ENCODE measurements at regions not wholly inside any gene's neighbourhood (a gene's known extent, or its start where the extent isn't known, plus 50 kb on each side); places are given as distances from the start of the nearest gene placed in this dataset.

DNA sequence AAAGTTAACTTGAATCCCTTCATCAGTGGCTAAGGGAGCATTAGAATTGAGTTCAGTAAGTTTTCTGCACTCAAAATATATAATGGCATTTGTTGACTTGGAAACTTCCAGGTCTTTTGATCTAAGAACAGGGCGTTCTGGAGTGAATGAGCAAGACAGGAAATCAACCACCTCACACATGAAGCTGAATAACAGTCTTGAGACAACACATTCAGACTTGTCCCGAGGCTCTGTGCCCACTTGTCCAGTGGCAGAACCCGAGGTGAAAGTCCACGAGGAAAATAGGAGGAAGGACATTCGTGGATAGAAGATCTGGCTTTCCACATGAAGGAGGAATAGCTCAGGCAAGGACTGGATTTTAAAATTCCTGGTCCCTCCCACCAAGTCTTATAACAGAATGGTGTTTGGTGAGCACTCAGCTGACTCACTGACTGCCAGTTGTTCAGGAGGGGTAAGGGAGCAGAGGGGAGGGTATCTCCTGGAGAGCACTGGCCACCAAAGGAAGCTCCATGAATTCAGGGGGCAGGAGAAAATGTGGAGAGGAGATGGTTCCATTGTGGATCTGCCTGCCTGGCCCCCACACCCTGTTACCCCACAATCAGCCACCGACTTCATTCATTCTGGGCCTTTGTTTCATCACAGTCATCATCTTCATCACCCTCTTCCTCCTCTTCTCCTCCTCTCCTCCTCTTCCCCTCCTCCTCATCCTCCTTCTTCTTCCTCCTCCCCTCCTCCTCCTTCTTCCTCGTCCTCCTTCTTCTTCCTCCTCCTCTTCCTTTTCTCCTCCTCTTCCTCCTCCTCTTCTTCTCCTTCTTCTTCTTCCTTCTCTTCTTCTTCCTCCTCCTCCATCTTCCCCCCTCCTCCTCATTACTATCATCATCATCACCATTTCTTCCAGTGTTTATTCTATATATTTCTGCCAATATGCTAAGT, 620.1 kb downstream of the MED13L start:
- TF ChIP-seq, protein P1, sequence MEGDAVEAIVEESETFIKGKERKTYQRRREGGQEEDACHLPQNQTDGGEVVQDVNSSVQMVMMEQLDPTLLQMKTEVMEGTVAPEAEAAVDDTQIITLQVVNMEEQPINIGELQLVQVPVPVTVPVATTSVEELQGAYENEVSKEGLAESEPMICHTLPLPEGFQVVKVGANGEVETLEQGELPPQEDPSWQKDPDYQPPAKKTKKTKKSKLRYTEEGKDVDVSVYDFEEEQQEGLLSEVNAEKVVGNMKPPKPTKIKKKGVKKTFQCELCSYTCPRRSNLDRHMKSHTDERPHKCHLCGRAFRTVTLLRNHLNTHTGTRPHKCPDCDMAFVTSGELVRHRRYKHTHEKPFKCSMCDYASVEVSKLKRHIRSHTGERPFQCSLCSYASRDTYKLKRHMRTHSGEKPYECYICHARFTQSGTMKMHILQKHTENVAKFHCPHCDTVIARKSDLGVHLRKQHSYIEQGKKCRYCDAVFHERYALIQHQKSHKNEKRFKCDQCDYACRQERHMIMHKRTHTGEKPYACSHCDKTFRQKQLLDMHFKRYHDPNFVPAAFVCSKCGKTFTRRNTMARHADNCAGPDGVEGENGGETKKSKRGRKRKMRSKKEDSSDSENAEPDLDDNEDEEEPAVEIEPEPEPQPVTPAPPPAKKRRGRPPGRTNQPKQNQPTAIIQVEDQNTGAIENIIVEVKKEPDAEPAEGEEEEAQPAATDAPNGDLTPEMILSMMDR (conservative IDR thresholded peaks at IDR 0.05) = no peak
- H3K27ac ChIP-seq = no peak overlapping the region

GRCh38 chr12:115650026-115650425, 627.5 kb downstream of the MED13L start:
- no peak overlapping the region for H3K27ac ChIP-seq
- TF ChIP-seq, protein P1 (conservative IDR thresholded peaks at IDR 0.05) = no peak

GRCh38 chr12:115648463-115648862, 629.0 kb downstream of the MED13L start:
- TF ChIP-seq, protein P1 (conservative IDR thresholded peaks at IDR 0.05) = no peak
- no peak overlapping the region for H3K27ac ChIP-seq

DNA sequence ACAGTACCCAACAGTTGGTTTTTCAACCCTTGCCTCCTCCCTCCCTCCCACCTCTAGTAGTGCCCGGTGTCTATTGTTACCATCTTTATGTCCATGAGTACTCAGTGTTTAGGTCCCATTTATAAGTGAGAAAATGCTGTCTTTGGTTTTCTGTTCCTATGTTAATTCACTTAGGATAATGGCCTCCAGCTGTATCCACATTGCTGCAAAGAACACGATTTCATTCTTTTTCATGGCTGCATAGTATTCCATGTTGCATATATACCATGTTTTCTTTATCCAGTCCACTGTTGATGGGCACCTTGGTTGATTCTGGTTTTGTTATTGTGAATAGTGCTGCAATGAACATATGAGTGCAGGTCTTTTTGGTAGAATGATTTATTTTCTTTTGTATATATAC, 631.3 kb downstream of the MED13L start:
- no peak overlapping the region for H3K27ac ChIP-seq

GRCh38 chr12:115640929-115641328, 636.6 kb downstream of the MED13L start:
- H3K27ac ChIP-seq = no peak overlapping the region
- TF ChIP-seq, protein P1 (conservative IDR thresholded peaks at IDR 0.05) = no peak

More for the DNA sequence above, 631.3 kb downstream of the MED13L start:
- TF ChIP-seq, protein P1 (conservative IDR thresholded peaks at IDR 0.05) = no peak

DNA sequence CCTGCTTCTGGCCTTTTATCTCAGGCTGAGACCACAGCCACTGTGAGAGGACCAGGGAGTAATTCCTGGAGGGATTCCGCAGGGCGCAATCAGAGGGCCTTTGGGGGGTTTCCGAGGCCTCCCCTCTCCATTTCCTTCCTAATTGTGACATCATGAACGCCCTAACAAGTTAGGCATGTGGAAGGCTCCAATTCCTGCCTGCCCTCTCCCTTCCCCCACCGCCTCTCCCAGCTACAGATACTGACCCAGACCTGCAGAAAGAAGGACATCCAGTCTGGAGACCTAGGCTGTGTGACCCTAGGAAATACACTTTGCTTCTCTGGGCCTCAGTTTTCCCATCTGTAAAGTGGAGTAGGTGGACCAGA, 637.9 kb downstream of the MED13L start:
- H3K27ac ChIP-seq = no peak overlapping the region
- TF ChIP-seq, protein P1 (conservative IDR thresholded peaks at IDR 0.05) = no peak

GRCh38 chr12:115638733-115639647, 638.5 kb downstream of the MED13L start:
- TF ChIP-seq, protein P1 (conservative IDR thresholded peaks at IDR 0.05) = no peak
- no peak overlapping the region for H3K27ac ChIP-seq
